HG03095 (cell line): ENCODE measurements at regions not wholly inside any gene's neighbourhood (a gene's known extent, or its start where the extent isn't known, plus 50 kb on each side); places are given as distances from the start of the nearest gene placed in this dataset.

Experiments used
- ATAC-seq: cut with Tn5 transposase; IDR thresholded peaks from one replicate; pipeline ENCODE4 v1.9.1; 2021; ENCODE audit warnings: moderate library complexity; ENCODE audit not compliant: unreplicated experiment

DNA sequence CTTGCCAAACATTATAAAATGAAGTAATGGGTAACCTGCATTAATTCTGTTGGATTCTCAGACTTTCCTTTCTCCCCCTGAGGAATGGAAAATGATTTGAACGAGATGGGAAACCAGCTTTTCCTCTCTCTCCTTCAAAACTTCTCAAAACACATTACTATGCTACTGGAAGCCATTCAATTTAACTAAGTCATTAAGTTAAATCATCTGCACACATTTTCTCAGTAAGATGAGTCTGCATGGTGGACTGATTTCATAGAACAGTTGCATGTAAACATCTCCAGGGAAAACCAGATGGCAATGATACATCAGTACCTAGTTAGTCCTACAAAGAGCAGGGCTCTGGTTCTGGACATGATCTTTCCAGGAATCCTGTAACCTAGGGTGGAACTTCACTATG, 59.9 kb downstream of the BMP4 start:
- no peak for ATAC-seq

DNA sequence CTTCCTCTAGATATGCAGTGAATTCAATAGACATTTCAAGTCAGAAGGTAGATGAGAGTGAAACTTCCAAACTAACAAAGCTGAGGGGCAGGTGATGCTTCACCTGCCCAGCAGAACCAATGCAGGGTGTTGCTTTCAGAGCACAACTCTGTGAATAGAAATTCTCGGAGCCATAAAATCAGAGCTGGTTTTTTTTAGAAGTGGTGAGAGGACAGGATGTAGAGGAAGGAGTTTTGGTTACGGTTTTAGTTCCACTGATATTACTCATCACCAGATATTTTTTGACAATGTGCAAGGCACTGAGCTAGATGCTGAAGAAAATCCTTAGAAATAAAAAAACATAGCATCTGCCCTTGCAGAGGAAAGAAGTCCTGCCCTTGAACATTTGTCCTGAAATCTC, 62.2 kb downstream of the BMP4 start:
- peak; percentile 75 for ATAC-seq

DNA sequence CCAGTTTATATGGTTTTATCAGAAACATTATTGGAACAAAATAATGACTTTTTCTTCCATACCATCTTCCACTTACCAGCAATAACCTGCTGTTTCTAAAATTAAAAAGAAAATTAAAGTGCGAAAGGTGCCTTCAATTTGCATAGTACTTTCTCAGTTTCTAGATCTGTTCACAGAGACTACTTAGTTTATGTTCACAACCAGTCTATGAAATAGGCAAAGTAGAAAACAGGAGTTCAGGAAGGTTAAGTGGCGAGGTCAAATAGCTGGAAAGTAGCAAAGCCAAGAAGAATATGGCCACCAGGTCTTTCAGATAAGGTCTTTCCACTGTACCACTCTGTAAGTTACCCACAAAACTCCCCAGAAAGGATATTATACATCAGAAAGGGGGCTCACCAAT, 63.3 kb downstream of the BMP4 start:
- ATAC-seq = no peak

DNA sequence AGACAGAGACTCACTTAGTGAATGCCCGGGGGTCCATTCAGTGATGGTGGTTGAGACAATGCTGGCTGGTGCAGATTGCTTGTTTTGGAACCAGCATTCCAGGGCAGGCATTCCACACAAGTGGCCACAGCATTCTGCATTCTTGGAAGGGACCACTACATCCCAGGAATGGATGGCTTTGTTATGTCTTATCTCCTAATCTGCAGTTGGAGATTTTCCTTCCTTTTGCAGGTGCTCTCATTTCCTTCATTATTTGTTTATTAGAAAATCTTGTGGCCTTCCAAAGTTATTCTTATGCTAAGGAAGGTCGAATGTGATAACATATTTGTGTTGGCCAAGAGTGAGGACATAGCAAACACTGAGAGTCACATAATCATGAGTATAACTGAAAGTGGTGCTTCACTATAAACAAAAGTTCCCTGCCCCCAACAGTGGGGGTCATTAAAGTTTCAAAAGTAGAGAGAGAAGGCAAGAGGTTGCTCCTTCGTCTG, 66.0 kb downstream of the BMP4 start:
- no peak for ATAC-seq

DNA sequence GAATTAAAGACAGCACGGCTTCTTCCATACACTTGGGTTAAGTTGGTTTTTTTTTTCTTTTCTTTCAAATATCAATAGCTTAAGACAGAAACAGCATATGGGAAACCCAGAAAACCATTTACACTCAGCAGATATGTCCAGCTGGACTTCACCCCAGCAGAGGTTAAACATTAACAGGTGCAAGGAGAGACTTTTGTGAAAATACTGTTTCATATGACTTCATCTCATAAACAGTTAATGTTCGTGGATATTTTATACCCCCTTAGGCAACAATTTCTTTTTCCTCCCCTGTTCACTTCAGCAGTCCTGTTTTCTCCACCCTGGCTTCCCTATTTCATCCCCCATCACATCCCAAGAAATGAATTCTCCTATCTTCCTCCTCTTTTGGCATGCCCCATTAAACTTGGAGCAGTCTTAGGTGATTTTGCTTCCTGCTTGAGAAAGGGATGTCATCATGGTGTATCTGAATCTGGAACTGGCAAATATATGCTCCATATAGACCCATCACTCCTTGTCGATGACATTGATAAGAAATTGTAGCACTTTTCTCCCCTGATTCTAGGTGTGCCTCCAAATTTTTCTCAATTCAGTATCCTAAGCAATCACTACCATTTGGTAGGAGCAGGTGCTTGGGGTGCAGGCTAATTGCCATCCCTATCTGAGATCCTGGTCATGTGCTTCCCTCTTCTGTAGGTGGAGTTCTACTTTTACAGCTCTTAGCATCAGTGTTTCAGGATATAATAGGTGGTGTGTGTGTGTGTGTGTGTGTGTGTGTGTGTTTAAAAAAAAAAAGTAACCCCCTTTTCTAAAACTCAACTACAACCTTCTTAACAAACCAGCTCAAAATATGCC, 67.9 kb downstream of the BMP4 start:
- no peak for ATAC-seq

DNA sequence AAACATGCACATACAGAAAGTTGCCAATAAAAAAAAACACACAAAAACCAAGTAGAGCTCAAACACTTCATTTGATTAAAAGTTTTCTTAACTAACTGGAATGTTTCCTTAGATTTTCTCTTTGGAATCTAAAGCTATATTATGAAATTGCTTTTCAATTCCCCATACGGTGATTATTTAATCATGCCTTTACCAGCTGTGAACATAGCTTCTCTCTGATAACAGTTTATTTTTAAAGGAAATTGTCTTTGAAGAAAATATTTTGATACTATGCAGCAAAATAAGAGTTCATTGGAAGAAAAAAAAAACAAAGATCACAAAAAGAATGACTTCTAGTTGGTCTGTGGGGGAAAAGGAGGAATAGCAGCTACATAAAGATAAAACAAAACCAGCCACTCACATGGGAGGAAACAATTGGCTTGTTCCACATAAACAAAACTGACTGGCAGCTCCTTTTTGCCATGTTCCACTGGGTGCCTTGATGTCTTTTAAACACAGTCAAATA, 71.4 kb downstream of the BMP4 start:
- ATAC-seq = no peak

DNA sequence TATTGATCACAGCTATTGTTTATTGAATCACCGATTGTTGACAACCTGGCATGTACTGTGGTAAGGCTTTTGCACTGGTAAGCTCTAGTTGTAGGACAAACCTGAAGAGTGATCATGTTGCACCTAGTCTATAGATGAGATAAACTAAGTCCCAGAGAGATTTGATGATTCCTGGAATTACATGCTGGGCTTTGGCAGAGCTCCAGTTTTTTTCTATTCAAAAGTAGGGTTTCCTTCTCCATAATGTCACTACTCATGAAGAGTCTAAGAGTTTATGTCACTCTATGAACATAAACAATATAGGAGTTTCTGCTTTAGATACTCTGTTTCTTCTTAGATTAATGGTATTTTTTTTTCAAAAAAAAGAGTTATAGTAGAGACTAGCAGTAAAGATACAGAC, 72.0 kb downstream of the BMP4 start:
- ATAC-seq = no peak

DNA sequence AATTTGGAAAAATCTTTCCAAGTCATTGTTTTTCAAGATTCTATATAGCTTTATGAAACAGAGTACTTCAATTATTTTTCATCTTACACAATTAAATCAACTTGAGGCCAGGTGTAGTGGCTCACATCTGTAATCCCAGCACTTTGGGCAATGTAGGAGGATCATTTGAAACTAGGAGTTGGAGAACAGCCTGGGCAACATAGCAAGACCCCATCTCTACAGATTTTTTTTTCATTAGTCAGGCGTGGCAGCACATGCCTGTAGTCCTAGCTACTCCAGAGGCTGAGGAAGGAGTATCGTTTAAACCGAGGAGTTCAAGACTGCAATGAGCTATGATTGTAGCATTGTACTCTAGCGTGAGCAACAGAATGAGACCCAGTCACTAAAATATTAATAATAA, 72.9 kb downstream of the BMP4 start:
- no peak for ATAC-seq

DNA sequence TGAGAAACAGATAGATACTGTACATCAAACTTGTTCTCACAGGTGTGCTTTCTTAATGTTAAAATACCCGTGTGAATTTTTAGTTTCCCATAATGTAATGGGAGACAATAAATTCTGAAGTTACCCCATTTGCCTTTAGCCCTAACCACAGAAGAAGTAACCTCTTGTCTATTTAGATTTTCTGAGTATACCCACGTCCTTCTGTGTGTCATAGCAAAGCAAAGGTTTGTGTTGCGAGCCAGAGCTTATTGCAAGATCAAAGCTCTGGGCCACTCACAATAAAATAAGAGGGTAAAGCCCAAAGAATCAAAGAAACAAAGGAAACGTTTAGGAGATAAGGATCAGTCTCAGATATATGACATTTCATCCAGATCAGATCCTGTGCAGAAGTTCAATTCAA, 73.9 kb downstream of the BMP4 start:
- ATAC-seq = no peak

DNA sequence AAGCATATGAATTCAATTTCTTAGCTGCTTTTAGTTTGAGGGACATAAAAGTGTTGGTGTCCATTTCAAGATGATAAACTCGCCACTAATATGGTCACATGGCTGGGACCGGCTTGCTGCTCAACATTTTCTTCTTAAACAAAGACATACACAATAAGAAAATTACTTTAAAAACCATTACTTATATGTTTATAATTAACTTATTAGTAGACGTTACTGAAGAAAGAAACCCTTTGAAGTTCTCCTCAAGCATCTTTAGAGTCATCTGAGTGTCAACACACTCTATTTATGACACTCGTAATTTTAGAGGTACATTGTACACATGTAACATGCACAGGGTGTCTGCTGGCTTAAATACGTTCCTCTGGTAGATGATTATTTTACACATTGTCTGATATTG, 74.7 kb downstream of the BMP4 start:
- ATAC-seq = no peak

DNA sequence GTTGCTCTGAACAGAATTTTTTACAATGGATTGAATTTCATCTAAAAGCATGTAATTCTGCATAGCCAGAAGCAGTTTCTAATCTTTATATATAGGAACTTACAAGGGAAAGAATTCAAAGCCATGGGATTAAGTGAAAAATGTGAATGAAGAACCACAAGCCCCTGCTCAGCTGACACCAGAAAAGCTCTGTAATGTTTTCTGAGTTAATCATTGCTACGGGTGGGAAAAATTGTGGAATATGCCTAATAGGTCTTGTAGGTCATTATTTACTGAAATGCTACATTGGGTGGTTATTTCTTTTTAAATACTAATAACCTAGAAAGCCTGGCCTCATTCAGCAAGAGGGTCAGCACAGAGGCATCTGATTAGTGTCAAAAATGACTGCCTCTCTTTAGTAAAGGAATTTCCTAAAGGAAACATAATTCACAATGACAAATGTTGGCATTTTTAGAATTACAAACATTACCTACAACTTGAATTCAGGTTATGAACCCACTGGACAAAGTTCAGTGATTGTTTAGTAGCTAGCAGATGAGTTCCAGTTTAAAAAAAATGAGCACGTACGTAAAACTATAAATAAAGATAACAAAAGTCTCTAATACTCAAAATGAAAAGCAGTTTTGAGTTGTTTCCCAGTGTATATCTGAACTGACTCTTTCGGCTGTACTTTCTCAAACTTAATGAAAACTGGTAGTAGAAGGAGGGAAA, 75.3 kb downstream of the BMP4 start:
- no peak for ATAC-seq

DNA sequence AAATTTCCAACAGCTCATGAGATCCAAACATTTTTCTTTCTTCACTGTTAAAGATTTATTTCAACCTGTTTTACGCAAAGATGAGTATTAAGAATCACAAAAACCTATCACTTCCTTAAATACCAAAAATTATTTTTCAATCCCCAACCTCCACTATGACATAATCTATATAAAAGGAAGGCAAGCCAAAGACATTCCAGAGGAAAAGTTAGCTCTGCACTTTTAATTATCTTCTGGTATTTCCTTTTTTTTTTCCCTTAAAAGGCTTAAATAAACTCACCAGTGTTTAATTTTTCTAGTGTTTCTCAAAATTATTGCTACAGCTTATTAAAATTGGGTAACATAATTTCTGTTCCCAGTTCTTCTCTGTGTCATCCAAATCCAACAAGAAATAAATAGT, 75.9 kb downstream of the BMP4 start:
- ATAC-seq = no peak

DNA sequence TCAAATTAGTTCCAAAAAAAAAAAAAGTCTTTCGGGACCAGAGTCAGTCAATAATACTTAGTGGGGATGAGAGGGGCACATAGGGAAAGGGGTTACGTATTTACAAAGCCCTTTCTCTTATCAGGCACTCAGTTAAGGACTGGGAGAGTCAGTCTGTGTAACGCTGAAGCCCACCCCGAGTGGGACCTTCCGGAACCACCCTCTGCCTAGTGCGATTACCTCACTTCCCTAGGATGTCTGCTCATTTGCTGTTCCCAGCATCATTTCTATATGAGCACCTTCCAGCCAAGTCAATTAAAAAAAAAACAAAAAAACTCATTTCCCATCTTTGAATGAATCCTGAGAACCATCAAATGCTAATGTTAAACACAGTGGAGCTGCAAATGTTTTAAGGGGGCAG, 76.9 kb downstream of the BMP4 start:
- no peak for ATAC-seq

DNA sequence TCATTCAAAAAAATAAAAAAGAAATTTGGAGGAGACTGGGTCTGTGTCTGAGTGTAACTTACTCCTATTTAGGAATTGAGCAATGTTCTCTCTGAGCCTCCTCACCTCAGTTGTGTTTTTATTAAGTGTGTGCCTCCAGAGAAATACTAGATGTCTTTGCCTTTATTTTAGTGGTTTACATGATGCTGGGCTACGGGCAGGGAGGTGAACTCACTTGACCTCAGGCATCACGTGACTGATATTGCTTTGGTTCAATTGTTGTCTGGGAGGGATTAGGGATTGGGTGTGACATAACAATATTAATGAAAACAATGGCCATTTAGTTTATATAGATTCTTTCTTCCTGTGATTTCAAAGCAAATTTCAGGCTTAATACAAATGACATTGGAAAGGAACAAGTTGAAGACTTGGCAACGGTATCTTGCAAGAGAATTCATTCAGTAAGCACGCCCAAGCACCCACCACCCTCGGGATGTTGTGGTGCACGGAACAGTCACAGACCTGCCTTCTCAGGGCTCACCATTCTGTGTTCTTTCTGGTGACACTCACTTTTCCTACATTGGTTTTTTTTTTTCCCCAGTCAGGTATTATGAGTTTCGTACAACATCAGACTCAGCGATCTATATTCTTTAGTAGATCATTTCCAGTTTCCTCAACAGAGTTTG, 77.5 kb downstream of the BMP4 start:
- ATAC-seq = no peak

DNA sequence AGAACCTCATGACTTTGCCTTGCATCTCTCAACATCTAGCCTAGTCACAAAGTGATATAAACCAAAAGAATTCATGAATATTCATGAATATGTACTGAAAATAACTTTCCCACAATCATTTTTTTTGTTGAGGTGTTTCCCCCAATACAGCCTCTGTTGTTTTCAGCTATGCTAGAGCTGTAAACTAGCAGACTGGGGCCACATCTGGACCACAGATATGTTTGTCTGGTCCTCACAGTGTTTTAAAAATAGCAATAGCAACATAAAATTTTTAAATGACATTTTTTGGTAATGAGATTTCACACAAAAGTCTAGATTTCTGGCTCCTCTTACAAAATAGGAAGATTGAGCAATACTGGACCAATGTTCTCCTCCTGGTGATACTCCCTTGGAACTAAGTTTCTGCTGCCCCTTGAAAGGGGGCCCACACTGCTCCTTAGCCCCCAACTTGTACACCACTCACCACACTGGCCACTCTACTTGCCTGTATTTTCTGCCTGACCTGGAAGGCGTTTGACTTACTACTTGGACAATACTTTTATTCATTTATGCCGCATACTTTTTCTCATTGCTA, 81.2 kb downstream of the BMP4 start:
- ATAC-seq = no peak

DNA sequence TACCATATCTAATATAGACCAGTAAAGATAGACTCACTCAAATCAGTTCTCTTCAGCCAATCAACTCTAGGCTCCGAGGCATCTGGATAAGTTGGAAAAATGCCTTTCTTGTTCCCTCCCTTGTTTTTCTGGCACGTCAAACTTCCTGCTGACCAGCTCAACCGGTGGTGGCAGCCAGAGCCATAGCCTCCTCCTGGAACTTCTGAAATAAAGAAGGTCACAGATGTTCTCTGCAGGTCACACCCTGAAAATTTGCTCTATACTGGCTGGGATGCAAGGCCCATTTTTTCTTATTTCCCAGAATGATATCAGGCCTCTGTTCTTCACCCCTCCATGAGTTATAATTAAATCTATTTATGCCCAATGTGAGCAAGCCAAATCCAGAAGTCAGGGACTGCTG, 81.9 kb downstream of the BMP4 start:
- ATAC-seq = no peak

DNA sequence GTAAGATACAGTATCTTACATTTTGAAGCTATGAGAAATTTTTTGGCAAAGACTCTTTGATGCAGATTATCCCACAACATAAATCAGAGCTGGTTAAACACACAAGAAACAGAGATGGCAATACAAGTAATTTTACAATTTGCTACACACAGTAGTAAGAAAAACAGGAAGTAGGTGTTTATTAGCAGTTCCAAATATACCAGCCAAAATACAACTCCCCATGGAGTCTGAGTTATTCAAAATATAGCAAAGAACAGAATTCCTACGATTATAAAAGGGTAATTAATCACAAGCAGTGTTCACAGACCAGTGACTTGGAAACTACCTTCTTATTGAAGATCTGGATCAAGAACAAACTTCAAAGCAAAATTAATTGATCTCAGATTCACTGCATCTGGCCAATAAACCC, 83.9 kb downstream of the BMP4 start:
- ATAC-seq = no peak

DNA sequence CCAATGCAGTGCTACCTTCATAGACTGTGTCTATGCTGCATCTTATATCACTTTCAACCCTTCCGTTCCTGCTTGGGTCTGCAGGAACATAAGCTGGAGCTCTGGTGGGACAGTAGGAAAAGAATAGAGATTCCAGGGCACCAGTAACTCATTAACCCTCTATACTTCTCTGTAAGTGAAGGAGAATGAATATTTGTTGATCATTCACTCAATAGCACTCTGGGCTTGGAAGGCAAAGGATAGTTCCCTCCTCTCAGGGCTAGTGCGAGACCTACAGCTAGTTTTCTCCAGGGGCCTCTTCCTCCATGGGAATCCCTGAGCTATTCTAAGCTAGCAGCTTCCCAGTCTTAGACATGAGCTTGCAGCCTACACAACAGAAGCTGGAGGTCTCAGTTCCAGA, 84.7 kb downstream of the BMP4 start:
- no peak for ATAC-seq

DNA sequence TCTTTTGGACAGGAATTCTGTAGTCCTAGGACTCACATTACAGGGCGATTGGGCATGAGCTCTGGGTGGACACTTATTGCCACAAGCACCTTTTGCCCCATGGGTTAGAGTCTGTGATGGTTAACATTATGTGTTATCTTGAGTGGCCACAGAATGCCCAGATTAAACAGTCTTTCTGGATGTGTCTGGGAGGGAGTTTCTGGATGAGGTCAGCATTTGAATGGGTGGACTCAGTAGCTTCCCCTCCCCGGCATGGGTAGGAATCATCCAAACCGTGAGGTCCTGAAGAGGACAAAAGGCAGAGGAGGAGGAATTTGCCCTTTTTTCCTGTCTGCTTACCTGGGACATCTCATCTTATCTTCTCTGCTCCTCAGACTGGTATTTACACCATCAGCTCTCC, 85.6 kb downstream of the BMP4 start:
- ATAC-seq = no peak

DNA sequence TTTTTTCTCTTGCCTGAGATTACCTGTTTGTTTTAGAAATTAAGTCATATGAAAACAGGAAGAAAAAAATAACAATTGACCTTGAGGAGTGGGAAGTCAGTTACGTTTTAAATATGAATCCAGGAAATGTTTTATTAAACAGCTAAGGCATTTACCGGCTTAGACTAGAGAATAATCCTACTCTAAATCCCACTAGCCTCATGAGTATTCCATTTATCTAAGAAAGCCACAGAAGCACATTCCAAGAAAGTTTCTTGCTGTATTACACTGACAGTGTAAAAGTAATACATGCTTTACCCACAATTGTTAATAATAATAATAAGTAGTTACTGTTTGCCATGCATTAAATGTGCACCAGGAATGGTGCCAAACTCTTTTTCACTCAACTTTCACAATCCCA, 90.9 kb downstream of the BMP4 start:
- no peak for ATAC-seq

DNA sequence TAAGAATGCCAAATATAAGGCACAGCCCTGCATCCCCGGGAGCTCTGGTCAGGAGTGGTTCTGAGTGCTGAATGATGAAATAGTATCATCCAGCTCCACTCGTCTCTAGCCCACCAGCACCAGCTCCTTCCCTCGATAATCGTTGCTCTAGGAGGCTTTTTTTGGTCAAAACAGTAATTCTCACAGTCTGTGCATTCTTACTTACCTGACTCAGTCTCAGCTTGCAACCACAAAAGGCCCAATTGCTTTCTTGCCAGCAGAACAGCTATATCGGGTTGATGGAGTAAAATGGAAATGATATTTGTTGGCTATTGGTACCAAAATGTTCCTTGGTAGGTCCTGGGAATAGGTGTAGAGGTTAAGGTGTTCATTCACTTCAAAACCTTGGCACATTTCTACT, 94.8 kb downstream of the BMP4 start:
- no peak for ATAC-seq
